Esophagus muscularis mucosa (tissue), 4 donors: ENCODE measurements at regions not wholly inside any gene's neighbourhood (a gene's known extent, or its start where the extent isn't known, plus 50 kb on each side); places are given as distances from the start of the nearest gene placed in this dataset.

ENCODE experiments used
- DNase-seq: peaks from one replicate; pipeline ENCODE4 v3.0.0-alpha.2; 2017; ENCODE audit errors: extremely low spot score
- H3K27ac ChIP-seq, 4 donors: fragments of 200-600 bp; sonication (generic); replicated peaks in 1 of 4; 1 replicate in 3 of 4; 2 replicates in 1 of 4; pipeline ENCODE4 v1.5.1; 2016 to 2019; ENCODE audit warnings: mild to moderate bottlenecking in 1 of 4
- H3K27me3 ChIP-seq, 4 donors: fragments of 200-600 bp; sonication (generic); one replicate each; pipeline versions ENCODE4 v1.5.1 to v1.6.0; 2016 to 2019
- H3K36me3 ChIP-seq, 4 donors: fragments of 200-600 bp; sonication (generic); one replicate each; pipeline ENCODE4 v1.5.1; 2016 to 2019
- H3K4me1 ChIP-seq, 4 donors: fragments of 200-600 bp; sonication (generic); one replicate each; pipeline ENCODE4 v1.5.1; 2016 to 2019
- H3K4me3 ChIP-seq, 4 donors: fragments of 200-600 bp; sonication (generic); 1 replicate in 2 of 4; 2 replicates in 2 of 4; pipeline ENCODE4 v1.5.1; 2016 to 2019; ENCODE audit warnings: mild to moderate bottlenecking in 4 of 4, moderate library complexity in 1 of 4
- H3K9me3 ChIP-seq, 4 donors: fragments of 200-600 bp; sonication (generic); 1 replicate in 3 of 4; 2 replicates in 1 of 4; pipeline ENCODE4 v1.5.1; 2016 to 2019
- CTCF ChIP-seq, 3 experiments: fragments of 200-600 bp in 2 of 3; fragments of 450-650 bp in 1 of 3; sonication (generic) in 2 of 3; IDR thresholded peaks; one replicate each; pipeline ENCODE4 v1.5.1; 2017 to 2019; ENCODE audit warnings: antibody characterized with exemption in 3 of 3, mild to moderate bottlenecking in 2 of 3, moderate library complexity in 1 of 3
- EP300 ChIP-seq: sonication (generic); formaldehyde crosslinking; IDR thresholded peaks from one replicate; pipeline ENCODE4 v1.6.1; 2017; ENCODE audit warnings: antibody characterized with exemption
- POLR2A ChIP-seq: fragments of 450-650 bp; IDR thresholded peaks from one replicate; pipeline ENCODE4 v1.6.1; 2017; ENCODE audit warnings: antibody characterized with exemption, moderate library complexity, mild to moderate bottlenecking, low read depth
- POLR2AphosphoS5 ChIP-seq, 2 donors: sonication (generic); formaldehyde crosslinking; IDR thresholded peaks; one replicate each; pipeline ENCODE4 v1.6.1; 2017; ENCODE audit warnings: antibody characterized with exemption in 2 of 2
- whole genome bisulfite sequencing: methylation state at CpG from one replicate; pipeline ENCODE4 v1.1.5; 2018; 5-methylcytosine and 5-hydroxymethylcytosine counted together
- intact Hi-C: fragments of 100-400 bp; cut with DNase I; formaldehyde crosslinking; loops from one replicate; pipeline ENCODE4 v1.15.1; 2023

GRCh38 chr13:40388617-40389016 is 277.8 kb downstream of the FOXO1 start:
- WGBS: 66% methylated on average over 11 of the region's 11 CpGs

GRCh38 chr13:40389081-40389641 is 277.3 kb downstream of the FOXO1 start:
- Histone ChIP-seq H3K36me3 (no peaks in the 10 kb centered on the region), H3K9me3 (no peaks in the 10 kb centered on the region), H3K4me3 (no peak overlapping the region), H3K4me1 (peaks cover 0 to 39% (median 33%) of the 10 kb centered on the region in 4 donors), H3K27ac (no peak overlapping the region), H3K27me3 (no peaks in the 10 kb centered on the region)
- intact Hi-C loops: no loop called here
- TF ChIP-seq EP300 (no peak), POLR2AphosphoS5 (IDR thresholded peaks at IDR 0.05) (no peak), CTCF (IDR thresholded peaks at IDR 0.05) (no peak), POLR2A (no peak)
- WGBS: 68% methylated on average over 10 of the region's 10 CpGs
- peak; percentile 87 for DNase-seq

More at GRCh38 chr13:40388617-40389016, 277.8 kb downstream of the FOXO1 start:
- Histone ChIP-seq H3K4me1 (peaks cover 0 to 39% (median 33%) of the 10 kb centered on the region in 4 donors), H3K27ac (no peak overlapping the region), H3K4me3 (no peak overlapping the region), H3K9me3 (no peaks in the 10 kb centered on the region), H3K36me3 (no peaks in the 10 kb centered on the region), H3K27me3 (no peaks in the 10 kb centered on the region)
- TF ChIP-seq POLR2AphosphoS5 (IDR thresholded peaks at IDR 0.05) (no peak), CTCF (IDR thresholded peaks at IDR 0.05) (no peak), POLR2A (no peak), EP300 (no peak)
- DNase-seq: peak; percentile 85
- intact Hi-C loops: no loop called here

- DNase-seq: peak; percentile 75
- H3K36me3 ChIP-seq: no peaks in the 10 kb centered on the region
- WGBS: 66% methylated on average over 9 of the region's 9 CpGs
- TF ChIP-seq POLR2A: no peak
- TF ChIP-seq CTCF (IDR thresholded peaks at IDR 0.05): no peak
- no peaks in the 10 kb centered on the region for H3K9me3 ChIP-seq
- intact Hi-C loops: no loop called here
- peak overlapping the region in 2 of 4 donors; percentile 16 to 21 for H3K27ac ChIP-seq
- no peak overlapping the region for H3K4me3 ChIP-seq
- H3K27me3 ChIP-seq: no peaks in the 10 kb centered on the region
- peaks cover 0 to 39% (median 33%) of the 10 kb centered on the region in 4 donors for H3K4me1 ChIP-seq
These were observed 276.0 kb downstream of the FOXO1 start for GRCh38 chr13:40390401-40390916.

- intact Hi-C loops: no loop called here
- TF ChIP-seq POLR2AphosphoS5 (IDR thresholded peaks at IDR 0.05) (no peak), EP300 (no peak), CTCF (IDR thresholded peaks at IDR 0.05) (no peak), POLR2A (no peak)
- peak; percentile 53 for DNase-seq
- H3K4me1 ChIP-seq: peaks cover 0 to 39% (median 33%) of the 10 kb centered on the region in 4 donors
- H3K27me3 ChIP-seq: no peaks in the 10 kb centered on the region
- H3K4me3 ChIP-seq: no peak overlapping the region
- no peaks in the 10 kb centered on the region for H3K9me3 ChIP-seq
- 72% methylated on average over 5 of the region's 5 CpGs for WGBS
- H3K27ac ChIP-seq: peak overlapping the region in 2 of 4 donors; percentile 16 to 33
- no peaks in the 10 kb centered on the region for H3K36me3 ChIP-seq
These were observed 274.7 kb downstream of the FOXO1 start for GRCh38 chr13:40391788-40392187.
